NCI-H774 (cell line): ENCODE measurements at regions not wholly inside any gene's neighbourhood (a gene's known extent, or its start where the extent isn't known, plus 50 kb on each side); places are given as distances from the start of the nearest gene placed in this dataset.
"Not testable (repeated sequence)": the region's sequence is repeated elsewhere in the genome, so short reads cannot be mapped to it uniquely, and the experiment has no call there.

Source experiments
- DNase-seq: peaks from one replicate; lab custom pipeline; 2025; lab: John Stamatoyannopoulos, UW

GRCh38 chr1:30458730-30459485 lies 264.5 kb downstream of the MATN1 start:
- DNase-seq = not testable (repeated sequence)

- no peak for DNase-seq
Observed at GRCh38 chr1:30452925-30453324, 270.5 kb downstream of the MATN1 start.

GRCh38 chr1:30452170-30452569 lies 271.2 kb downstream of the MATN1 start:
- no peak for DNase-seq

GRCh38 chr1:30451532-30452125 lies 271.8 kb downstream of the MATN1 start:
- DNase-seq = no peak

- DNase-seq = no peak
Observed at GRCh38 chr1:30450818-30451233, 272.6 kb downstream of the MATN1 start.

GRCh38 chr1:30450148-30450817 lies 273.1 kb downstream of the MATN1 start:
- DNase-seq = no peak

- DNase-seq = no peak
Observed at GRCh38 chr1:30449428-30450147, 273.8 kb downstream of the MATN1 start.

- DNase-seq = no peak
Observed at GRCh38 chr1:30449003-30449402, 274.4 kb downstream of the MATN1 start.

- no peak for DNase-seq
Observed at GRCh38 chr1:30447701-30448100, 275.7 kb downstream of the MATN1 start.

GRCh38 chr1:30447080-30447479 lies 276.3 kb downstream of the MATN1 start:
- DNase-seq = no peak

GRCh38 chr1:30446508-30446907 lies 276.9 kb downstream of the MATN1 start:
- no peak for DNase-seq

GRCh38 chr1:30446095-30446494 lies 277.3 kb downstream of the MATN1 start:
- no peak for DNase-seq

GRCh38 chr1:30445449-30445848 lies 277.9 kb downstream of the MATN1 start:
- no peak for DNase-seq

- DNase-seq = no peak
Observed at GRCh38 chr1:30444850-30445249, 278.5 kb downstream of the MATN1 start.

GRCh38 chr1:30444401-30444800 lies 279.0 kb downstream of the MATN1 start:
- no peak for DNase-seq

- DNase-seq = not testable (repeated sequence)
Observed at GRCh38 chr1:30438274-30438673, 285.1 kb downstream of the MATN1 start.

GRCh38 chr1:30437059-30437576 lies 286.3 kb downstream of the MATN1 start:
- DNase-seq = no peak

GRCh38 chr1:30427545-30427944 lies 295.8 kb downstream of the MATN1 start:
- no peak for DNase-seq

GRCh38 chr1:30425046-30425445 lies 298.3 kb downstream of the MATN1 start:
- DNase-seq = no peak

GRCh38 chr1:30423570-30423969 lies 299.8 kb downstream of the MATN1 start:
- DNase-seq = no peak

- no peak for DNase-seq
Observed at GRCh38 chr1:30422251-30422650, 301.1 kb downstream of the MATN1 start.

- no peak for DNase-seq
Observed at GRCh38 chr1:30420519-30421050, 302.8 kb downstream of the MATN1 start.
